WTC11 (cell line): ENCODE measurements at regions not wholly inside any gene's neighbourhood (a gene's known extent, or its start where the extent isn't known, plus 50 kb on each side); places are given as distances from the start of the nearest gene placed in this dataset.

Source experiments
- ATAC-seq: fragments of 200-7000 bp; cut with Tn5 transposase; 2 replicates; pipeline ENCODE4 v1.10.0; 2021; ENCODE audit warnings: mild to moderate bottlenecking, moderate library complexity
- CTCF ChIA-PET: fragments of 300-600 bp; sonication (Branson Sonifier 250); formaldehyde crosslinking; loops from one replicate; lab custom pipeline; 2021; ENCODE audit warnings: antibody characterized with exemption; lab: Charles Lee
- POLR2A ChIA-PET: fragments of 350-600 bp; sonication (Branson Sonifier 250); formaldehyde crosslinking; loops from one replicate; lab custom pipeline; 2021; ENCODE audit warnings: antibody characterized with exemption; lab: Charles Lee
- DNase-seq: peaks from one replicate; pipeline ENCODE4 v3.0.0; 2021; ENCODE audit warnings: low spot score
- H3K27ac Mint-ChIP-seq: 2 replicates; pipeline ENCODE4 v1.8.0; 2021; ENCODE audit warnings: mixed read lengths
- H3K27me3 Mint-ChIP-seq: 2 replicates; pipeline ENCODE4 v1.8.0; 2021; ENCODE audit warnings: low read depth, mild to moderate bottlenecking, moderate library complexity, mixed read lengths
- H3K36me3 Mint-ChIP-seq: 2 replicates; pipeline ENCODE4 v1.8.0; 2021; ENCODE audit warnings: mixed read lengths
- H3K4me1 Mint-ChIP-seq: 2 replicates; pipeline ENCODE4 v1.8.0; 2022; ENCODE audit warnings: mixed read lengths
- H3K4me3 Mint-ChIP-seq: 2 replicates; pipeline ENCODE4 v1.8.0; 2021; ENCODE audit warnings: mild to moderate bottlenecking, moderate library complexity, mixed read lengths
- H3K9me3 Mint-ChIP-seq: 2 replicates; pipeline ENCODE4 v1.8.0; 2021; ENCODE audit warnings: mixed read lengths
- FOXJ3 ChIP-seq: sonication (generic); formaldehyde crosslinking; IDR thresholded peaks from 2 replicates; pipeline ENCODE4 v1.9.0; 2021; ENCODE audit warnings: missing genetic modification reagents, mild to moderate bottlenecking, borderline replicate concordance
- GTF2I ChIP-seq: fragments of 250-450 bp; sonication (Bioruptor Pico); conservative IDR thresholded peaks from 2 replicates; pipeline ENCODE4 v1.4.0; 2021; ENCODE audit warnings: mild to moderate bottlenecking
- IRF2 ChIP-seq: sonication (generic); formaldehyde crosslinking; IDR thresholded peaks from 2 replicates; pipeline ENCODE4 v1.8.0; 2022; ENCODE audit warnings: low read depth, missing genetic modification reagents, borderline replicate concordance
- NFYB ChIP-seq: sonication (generic); formaldehyde crosslinking; conservative IDR thresholded peaks from 2 replicates; pipeline ENCODE4 v1.8.0; 2022; ENCODE audit warnings: low read depth, missing genetic modification reagents
- OVOL2 ChIP-seq: fragments of 250-450 bp; sonication (Bioruptor Pico); IDR thresholded peaks from 2 replicates; pipeline ENCODE4 v1.9.0; 2021; ENCODE audit warnings: mild to moderate bottlenecking, borderline replicate concordance
- RORB ChIP-seq: fragments of 250-450 bp; sonication (Bioruptor Pico); IDR thresholded peaks from 2 replicates; pipeline ENCODE4 v1.9.0; 2021; ENCODE audit warnings: mild to moderate bottlenecking
- SMAD3 ChIP-seq: sonication (generic); formaldehyde crosslinking; IDR thresholded peaks from 2 replicates; pipeline ENCODE4 v1.8.0; 2022; ENCODE audit warnings: missing genetic modification reagents, mild to moderate bottlenecking, borderline replicate concordance
- TEAD4 ChIP-seq: sonication (generic); formaldehyde crosslinking; IDR thresholded peaks from 2 replicates; pipeline ENCODE4 v1.8.0; 2022; ENCODE audit warnings: mild to moderate bottlenecking, missing genetic modification reagents
- USF1 ChIP-seq: sonication (generic); formaldehyde crosslinking; IDR thresholded peaks from 2 replicates; pipeline ENCODE4 v1.8.0; 2022; ENCODE audit warnings: mild to moderate bottlenecking, missing genetic modification reagents
- ZBTB21 ChIP-seq: sonication (generic); formaldehyde crosslinking; IDR thresholded peaks from 2 replicates; pipeline ENCODE4 v1.8.1; 2023; ENCODE audit warnings: mild to moderate bottlenecking, missing genetic modification reagents, borderline replicate concordance
- ZNF317 ChIP-seq: sonication (generic); formaldehyde crosslinking; IDR thresholded peaks from 2 replicates; pipeline ENCODE4 v1.8.1; 2023; ENCODE audit warnings: low read depth, mild to moderate bottlenecking, moderate library complexity, missing genetic modification reagents, borderline replicate concordance
- ZNF396 ChIP-seq: fragments of 250-450 bp; sonication (Bioruptor Pico); IDR thresholded peaks from 2 replicates; pipeline ENCODE4 v1.8.0; 2021; ENCODE audit warnings: mild to moderate bottlenecking, moderate library complexity, borderline replicate concordance
- ZNF425 ChIP-seq: fragments of 250-450 bp; sonication (Bioruptor Pico); conservative IDR thresholded peaks from 2 replicates; pipeline ENCODE4 v1.9.0; 2021; ENCODE audit warnings: mild to moderate bottlenecking
- TF ChIP-seq, protein P1 (sequence below): sonication (generic); formaldehyde crosslinking; IDR thresholded peaks from 2 replicates; pipeline ENCODE4 v1.8.0; 2022; ENCODE audit warnings: mild to moderate bottlenecking, missing genetic modification reagents
- TF ChIP-seq, protein P2 (sequence below): sonication (generic); formaldehyde crosslinking; IDR thresholded peaks from 2 replicates; pipeline ENCODE4 v1.8.1; 2022; ENCODE audit warnings: missing genetic modification reagents, borderline replicate concordance
- TF ChIP-seq, protein P3 (sequence below): sonication (generic); formaldehyde crosslinking; IDR thresholded peaks from 2 replicates; pipeline ENCODE4 v1.8.0; 2022; ENCODE audit warnings: mild to moderate bottlenecking, missing genetic modification reagents
- TF ChIP-seq, protein P4 (sequence below): sonication (generic); formaldehyde crosslinking; IDR thresholded peaks from 2 replicates; pipeline ENCODE4 v1.8.1; 2023; ENCODE audit warnings: mild to moderate bottlenecking, moderate library complexity, missing genetic modification reagents
- TF ChIP-seq, protein P5 (sequence below): sonication (generic); formaldehyde crosslinking; IDR thresholded peaks from 2 replicates; pipeline ENCODE4 v1.8.1; 2023; ENCODE audit warnings: mild to moderate bottlenecking, missing genetic modification reagents, moderate library complexity
- TF ChIP-seq, protein P6 (sequence below): sonication (generic); formaldehyde crosslinking; IDR thresholded peaks from 2 replicates; pipeline ENCODE4 v1.8.0; 2023; ENCODE audit warnings: missing genetic modification reagents, mild to moderate bottlenecking, borderline replicate concordance

GRCh38 chrX:128309311-128309710, 257.1 kb upstream of the ACTRT1 start:
- Mint-ChIP-seq H3K27ac (no peak overlapping the region), H3K36me3 (peaks cover 9% of the 10 kb centered on the region), H3K4me3 (no peak overlapping the region), H3K4me1 (no peaks in the 10 kb centered on the region), H3K27me3 (no peaks in the 10 kb centered on the region), H3K9me3 (peaks cover 19% of the 10 kb centered on the region)
- no peak for TF ChIP-seq RORB (CRISPR knock-in tag)
- TF ChIP-seq, protein P1, sequence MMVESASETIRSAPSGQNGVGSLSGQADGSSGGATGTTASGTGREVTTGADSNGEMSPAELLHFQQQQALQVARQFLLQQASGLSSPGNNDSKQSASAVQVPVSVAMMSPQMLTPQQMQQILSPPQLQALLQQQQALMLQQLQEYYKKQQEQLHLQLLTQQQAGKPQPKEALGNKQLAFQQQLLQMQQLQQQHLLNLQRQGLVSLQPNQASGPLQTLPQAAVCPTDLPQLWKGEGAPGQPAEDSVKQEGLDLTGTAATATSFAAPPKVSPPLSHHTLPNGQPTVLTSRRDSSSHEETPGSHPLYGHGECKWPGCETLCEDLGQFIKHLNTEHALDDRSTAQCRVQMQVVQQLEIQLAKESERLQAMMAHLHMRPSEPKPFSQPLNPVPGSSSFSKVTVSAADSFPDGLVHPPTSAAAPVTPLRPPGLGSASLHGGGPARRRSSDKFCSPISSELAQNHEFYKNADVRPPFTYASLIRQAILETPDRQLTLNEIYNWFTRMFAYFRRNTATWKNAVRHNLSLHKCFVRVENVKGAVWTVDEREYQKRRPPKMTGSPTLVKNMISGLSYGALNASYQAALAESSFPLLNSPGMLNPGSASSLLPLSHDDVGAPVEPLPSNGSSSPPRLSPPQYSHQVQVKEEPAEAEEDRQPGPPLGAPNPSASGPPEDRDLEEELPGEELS (CRISPR knock-in tag): no peak
- ATAC-seq: no peak
- DNase-seq: no peak
- ChIA-PET CTCF (no interaction called here), POLR2A (no interaction called here)

- CTCF ChIA-PET: no interaction called here
- H3K4me1 Mint-ChIP-seq: no peaks in the 10 kb centered on the region
- no peak for DNase-seq
- H3K27ac Mint-ChIP-seq: no peak overlapping the region
- TF ChIP-seq ZBTB21 (CRISPR knock-in tag): no peak
- no peak for TF ChIP-seq ZNF425 (CRISPR knock-in tag)
- no peak for TF ChIP-seq GTF2I (CRISPR knock-in tag)
- no peak for TF ChIP-seq ZNF396
- no peak for TF ChIP-seq IRF2 (CRISPR knock-in tag)
- TF ChIP-seq, protein P2, sequence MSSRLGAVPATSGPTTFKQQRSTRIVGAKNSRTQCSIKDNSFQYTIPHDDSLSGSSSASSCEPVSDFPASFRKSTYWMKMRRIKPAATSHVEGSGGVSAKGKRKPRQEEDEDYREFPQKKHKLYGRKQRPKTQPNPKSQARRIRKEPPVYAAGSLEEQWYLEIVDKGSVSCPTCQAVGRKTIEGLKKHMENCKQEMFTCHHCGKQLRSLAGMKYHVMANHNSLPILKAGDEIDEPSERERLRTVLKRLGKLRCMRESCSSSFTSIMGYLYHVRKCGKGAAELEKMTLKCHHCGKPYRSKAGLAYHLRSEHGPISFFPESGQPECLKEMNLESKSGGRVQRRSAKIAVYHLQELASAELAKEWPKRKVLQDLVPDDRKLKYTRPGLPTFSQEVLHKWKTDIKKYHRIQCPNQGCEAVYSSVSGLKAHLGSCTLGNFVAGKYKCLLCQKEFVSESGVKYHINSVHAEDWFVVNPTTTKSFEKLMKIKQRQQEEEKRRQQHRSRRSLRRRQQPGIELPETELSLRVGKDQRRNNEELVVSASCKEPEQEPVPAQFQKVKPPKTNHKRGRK: no peak
- no peak for TF ChIP-seq TEAD4 (CRISPR knock-in tag)
- TF ChIP-seq, protein P3, sequence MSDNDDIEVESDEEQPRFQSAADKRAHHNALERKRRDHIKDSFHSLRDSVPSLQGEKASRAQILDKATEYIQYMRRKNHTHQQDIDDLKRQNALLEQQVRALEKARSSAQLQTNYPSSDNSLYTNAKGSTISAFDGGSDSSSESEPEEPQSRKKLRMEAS (CRISPR knock-in tag): no peak
- TF ChIP-seq, protein P4, sequence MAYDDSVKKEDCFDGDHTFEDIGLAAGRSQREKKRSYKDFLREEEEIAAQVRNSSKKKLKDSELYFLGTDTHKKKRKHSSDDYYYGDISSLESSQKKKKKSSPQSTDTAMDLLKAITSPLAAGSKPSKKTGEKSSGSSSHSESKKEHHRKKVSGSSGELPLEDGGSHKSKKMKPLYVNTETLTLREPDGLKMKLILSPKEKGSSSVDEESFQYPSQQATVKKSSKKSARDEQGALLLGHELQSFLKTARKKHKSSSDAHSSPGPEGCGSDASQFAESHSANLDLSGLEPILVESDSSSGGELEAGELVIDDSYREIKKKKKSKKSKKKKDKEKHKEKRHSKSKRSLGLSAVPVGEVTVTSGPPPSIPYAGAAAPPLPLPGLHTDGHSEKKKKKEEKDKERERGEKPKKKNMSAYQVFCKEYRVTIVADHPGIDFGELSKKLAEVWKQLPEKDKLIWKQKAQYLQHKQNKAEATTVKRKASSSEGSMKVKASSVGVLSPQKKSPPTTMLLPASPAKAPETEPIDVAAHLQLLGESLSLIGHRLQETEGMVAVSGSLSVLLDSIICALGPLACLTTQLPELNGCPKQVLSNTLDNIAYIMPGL (CRISPR knock-in tag): no peak
- TF ChIP-seq OVOL2 (CRISPR knock-in tag): no peak
- no peak for TF ChIP-seq SMAD3 (CRISPR knock-in tag)
- no peak for TF ChIP-seq NFYB (CRISPR knock-in tag)
- TF ChIP-seq, protein P5, sequence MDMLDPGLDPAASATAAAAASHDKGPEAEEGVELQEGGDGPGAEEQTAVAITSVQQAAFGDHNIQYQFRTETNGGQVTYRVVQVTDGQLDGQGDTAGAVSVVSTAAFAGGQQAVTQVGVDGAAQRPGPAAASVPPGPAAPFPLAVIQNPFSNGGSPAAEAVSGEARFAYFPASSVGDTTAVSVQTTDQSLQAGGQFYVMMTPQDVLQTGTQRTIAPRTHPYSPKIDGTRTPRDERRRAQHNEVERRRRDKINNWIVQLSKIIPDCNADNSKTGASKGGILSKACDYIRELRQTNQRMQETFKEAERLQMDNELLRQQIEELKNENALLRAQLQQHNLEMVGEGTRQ (CRISPR knock-in tag): no peak
- TF ChIP-seq USF1 (CRISPR knock-in tag): no peak
- TF ChIP-seq FOXJ3 (CRISPR knock-in tag): no peak
- TF ChIP-seq ZNF317 (CRISPR knock-in tag): no peak
- TF ChIP-seq, protein P6, sequence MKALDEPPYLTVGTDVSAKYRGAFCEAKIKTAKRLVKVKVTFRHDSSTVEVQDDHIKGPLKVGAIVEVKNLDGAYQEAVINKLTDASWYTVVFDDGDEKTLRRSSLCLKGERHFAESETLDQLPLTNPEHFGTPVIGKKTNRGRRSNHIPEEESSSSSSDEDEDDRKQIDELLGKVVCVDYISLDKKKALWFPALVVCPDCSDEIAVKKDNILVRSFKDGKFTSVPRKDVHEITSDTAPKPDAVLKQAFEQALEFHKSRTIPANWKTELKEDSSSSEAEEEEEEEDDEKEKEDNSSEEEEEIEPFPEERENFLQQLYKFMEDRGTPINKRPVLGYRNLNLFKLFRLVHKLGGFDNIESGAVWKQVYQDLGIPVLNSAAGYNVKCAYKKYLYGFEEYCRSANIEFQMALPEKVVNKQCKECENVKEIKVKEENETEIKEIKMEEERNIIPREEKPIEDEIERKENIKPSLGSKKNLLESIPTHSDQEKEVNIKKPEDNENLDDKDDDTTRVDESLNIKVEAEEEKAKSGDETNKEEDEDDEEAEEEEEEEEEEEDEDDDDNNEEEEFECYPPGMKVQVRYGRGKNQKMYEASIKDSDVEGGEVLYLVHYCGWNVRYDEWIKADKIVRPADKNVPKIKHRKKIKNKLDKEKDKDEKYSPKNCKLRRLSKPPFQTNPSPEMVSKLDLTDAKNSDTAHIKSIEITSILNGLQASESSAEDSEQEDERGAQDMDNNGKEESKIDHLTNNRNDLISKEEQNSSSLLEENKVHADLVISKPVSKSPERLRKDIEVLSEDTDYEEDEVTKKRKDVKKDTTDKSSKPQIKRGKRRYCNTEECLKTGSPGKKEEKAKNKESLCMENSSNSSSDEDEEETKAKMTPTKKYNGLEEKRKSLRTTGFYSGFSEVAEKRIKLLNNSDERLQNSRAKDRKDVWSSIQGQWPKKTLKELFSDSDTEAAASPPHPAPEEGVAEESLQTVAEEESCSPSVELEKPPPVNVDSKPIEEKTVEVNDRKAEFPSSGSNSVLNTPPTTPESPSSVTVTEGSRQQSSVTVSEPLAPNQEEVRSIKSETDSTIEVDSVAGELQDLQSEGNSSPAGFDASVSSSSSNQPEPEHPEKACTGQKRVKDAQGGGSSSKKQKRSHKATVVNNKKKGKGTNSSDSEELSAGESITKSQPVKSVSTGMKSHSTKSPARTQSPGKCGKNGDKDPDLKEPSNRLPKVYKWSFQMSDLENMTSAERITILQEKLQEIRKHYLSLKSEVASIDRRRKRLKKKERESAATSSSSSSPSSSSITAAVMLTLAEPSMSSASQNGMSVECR (CRISPR knock-in tag): no peak
- no peak overlapping the region for H3K4me3 Mint-ChIP-seq
- H3K27me3 Mint-ChIP-seq: no peaks in the 10 kb centered on the region
- peaks cover 32% of the 10 kb centered on the region for H3K9me3 Mint-ChIP-seq
- ATAC-seq: no peak
- peaks cover 15% of the 10 kb centered on the region for H3K36me3 Mint-ChIP-seq
- POLR2A ChIA-PET: no interaction called here
Measured at GRCh38 chrX:128294198-128294597, 242.0 kb upstream of the ACTRT1 start.
